ENCODE measurements at regions not wholly inside any gene's neighbourhood (a gene's known extent, or its start where the extent isn't known, plus 50 kb on each side); places are given as distances from the start of the nearest gene placed in this dataset.

DNA sequence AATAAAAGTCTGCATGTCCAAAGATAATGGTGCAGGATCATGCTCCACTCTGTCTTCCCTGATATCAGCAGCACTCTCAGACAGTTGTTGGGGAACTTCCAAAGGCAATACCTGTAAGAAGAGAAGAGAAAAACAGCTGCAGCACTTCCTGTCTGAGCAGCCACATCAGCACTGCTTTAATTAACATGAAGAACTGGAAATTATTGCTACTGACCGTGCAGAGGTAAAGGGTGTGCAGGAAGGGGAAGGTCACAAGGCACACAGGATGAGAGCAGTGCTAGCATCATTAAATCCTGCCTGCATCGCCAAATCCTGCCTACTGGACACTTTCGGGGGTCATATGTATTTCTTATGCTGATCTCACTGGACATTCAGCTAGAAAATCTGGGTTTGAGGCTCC, 379.0 kb downstream of the LMX1A start:
- no peak overlapping the region for H3K4me3 ChIP-seq (ENCODE audit: low read depth, low read length)
- DNase-seq (ENCODE audit: low read depth) = no peak
- no peak for TF ChIP-seq CTCF (IDR thresholded peaks at IDR 0.05; ENCODE audit: low read depth, low read length, missing control alignments)

GRCh38 chr1:164971921-164972415, 384.5 kb downstream of the LMX1A start:
- DNase-seq (ENCODE audit: low read depth) = no peak
- no peak for TF ChIP-seq CTCF (IDR thresholded peaks at IDR 0.05; ENCODE audit: low read depth, low read length, missing control alignments)
- no peak overlapping the region for H3K4me3 ChIP-seq (ENCODE audit: low read depth, low read length)

DNA sequence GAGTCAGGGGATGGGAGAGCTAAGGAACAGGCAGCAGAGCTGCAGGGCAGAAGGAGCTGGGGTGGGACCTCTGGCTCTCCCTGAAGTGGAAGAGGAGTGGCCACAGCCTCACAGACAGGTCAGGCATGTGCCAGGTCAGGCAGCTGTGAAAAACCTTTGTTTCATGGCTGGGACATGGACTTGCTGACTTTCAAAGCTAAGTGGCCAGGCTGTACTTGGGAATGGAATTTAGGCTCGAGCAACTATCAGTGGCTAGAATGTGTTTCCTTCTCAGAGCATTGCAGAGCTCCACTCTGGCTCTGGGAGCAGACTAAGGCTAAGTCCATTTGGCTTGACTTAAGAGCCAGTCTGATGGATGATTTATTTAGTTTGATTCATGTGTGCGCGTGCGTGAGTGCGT, 385.1 kb downstream of the LMX1A start:
- H3K4me3 ChIP-seq (ENCODE audit: low read depth, low read length) = no peak overlapping the region
- no peak for TF ChIP-seq CTCF (IDR thresholded peaks at IDR 0.05; ENCODE audit: low read depth, low read length, missing control alignments)
- no peak for DNase-seq (ENCODE audit: low read depth)

DNA sequence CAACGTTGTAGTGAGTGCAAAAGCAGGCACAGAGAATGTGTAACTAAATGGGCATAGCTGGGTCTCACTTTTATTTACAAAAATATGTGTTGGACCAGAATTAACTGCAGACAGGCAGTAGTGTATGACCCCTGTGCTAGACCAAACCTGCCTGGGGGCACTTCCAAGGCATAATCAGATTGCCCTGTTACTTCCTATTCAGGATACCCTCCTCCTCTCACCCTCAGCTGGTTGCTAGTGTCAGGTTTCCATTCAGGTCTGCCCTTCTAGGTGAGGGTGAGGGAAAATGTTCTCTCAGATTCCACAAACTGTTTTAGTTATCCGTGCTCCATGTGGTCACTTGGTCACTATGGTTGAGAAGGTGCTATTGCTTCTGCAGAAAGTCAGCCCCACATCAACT, 387.3 kb downstream of the LMX1A start:
- no peak overlapping the region for H3K4me3 ChIP-seq (ENCODE audit: low read depth, low read length)
- no peak for TF ChIP-seq CTCF (IDR thresholded peaks at IDR 0.05; ENCODE audit: low read depth, low read length, missing control alignments)
- no peak for DNase-seq (ENCODE audit: low read depth)

GRCh38 chr1:164967300-164967699, 389.2 kb downstream of the LMX1A start:
- no peak for TF ChIP-seq CTCF (IDR thresholded peaks at IDR 0.05; ENCODE audit: low read depth, low read length, missing control alignments)
- DNase-seq (ENCODE audit: low read depth) = no peak

GRCh38 chr1:164961715-164962114, 394.8 kb downstream of the LMX1A start:
- no peak for TF ChIP-seq CTCF (IDR thresholded peaks at IDR 0.05; ENCODE audit: low read depth, low read length, missing control alignments)
- H3K4me3 ChIP-seq (ENCODE audit: low read depth, low read length) = no peak overlapping the region
- DNase-seq (ENCODE audit: low read depth) = no peak

More at GRCh38 chr1:164967300-164967699, 389.2 kb downstream of the LMX1A start:
- no peak overlapping the region for H3K4me3 ChIP-seq (ENCODE audit: low read depth, low read length)

GRCh38 chr1:164958982-164959768, 397.3 kb downstream of the LMX1A start:
- TF ChIP-seq CTCF (IDR thresholded peaks at IDR 0.05; ENCODE audit: low read depth, low read length, missing control alignments) = no peak
- DNase-seq (ENCODE audit: low read depth) = no peak
- no peak overlapping the region for H3K4me3 ChIP-seq (ENCODE audit: low read depth, low read length)
